ENCODE measurements at regions not wholly inside any gene's neighbourhood (a gene's known extent, or its start where the extent isn't known, plus 50 kb on each side); places are given as distances from the start of the nearest gene placed in this dataset.

DNA sequence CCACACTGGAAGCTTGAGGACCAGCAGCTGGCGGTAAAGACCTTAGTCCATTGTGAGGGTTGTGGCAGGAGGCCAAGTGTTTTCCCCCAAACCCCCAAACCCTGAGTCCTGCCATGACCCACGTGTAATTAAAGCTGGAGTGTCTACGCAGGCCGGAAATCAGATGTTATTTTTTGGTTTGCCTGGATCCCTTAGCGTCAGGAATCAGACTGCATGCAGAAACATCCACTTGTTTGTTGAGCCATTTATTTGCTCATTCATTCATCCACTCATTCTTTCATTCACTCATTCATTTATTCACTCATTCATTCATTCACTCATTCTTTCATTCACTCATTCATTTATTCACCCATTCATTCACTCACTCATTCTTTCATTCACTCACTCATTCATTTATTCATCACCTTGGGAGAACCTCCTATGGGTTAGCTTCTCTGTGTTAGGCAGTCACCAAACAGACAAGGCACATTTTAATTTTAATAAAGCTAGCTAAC, 313.1 kb downstream of the MAF start:
- no peak overlapping the region for H3K27ac ChIP-seq
- no peak for ATAC-seq
- no peaks in the 10 kb centered on the region for H3K36me3 ChIP-seq
- no peak for DNase-seq
- intact Hi-C loops (cut with DNase I): no loop called here
- H3K27me3 ChIP-seq (ENCODE audit: low read depth): no peaks in the 10 kb centered on the region
- TF ChIP-seq, protein P1, sequence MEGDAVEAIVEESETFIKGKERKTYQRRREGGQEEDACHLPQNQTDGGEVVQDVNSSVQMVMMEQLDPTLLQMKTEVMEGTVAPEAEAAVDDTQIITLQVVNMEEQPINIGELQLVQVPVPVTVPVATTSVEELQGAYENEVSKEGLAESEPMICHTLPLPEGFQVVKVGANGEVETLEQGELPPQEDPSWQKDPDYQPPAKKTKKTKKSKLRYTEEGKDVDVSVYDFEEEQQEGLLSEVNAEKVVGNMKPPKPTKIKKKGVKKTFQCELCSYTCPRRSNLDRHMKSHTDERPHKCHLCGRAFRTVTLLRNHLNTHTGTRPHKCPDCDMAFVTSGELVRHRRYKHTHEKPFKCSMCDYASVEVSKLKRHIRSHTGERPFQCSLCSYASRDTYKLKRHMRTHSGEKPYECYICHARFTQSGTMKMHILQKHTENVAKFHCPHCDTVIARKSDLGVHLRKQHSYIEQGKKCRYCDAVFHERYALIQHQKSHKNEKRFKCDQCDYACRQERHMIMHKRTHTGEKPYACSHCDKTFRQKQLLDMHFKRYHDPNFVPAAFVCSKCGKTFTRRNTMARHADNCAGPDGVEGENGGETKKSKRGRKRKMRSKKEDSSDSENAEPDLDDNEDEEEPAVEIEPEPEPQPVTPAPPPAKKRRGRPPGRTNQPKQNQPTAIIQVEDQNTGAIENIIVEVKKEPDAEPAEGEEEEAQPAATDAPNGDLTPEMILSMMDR (IDR thresholded peaks at IDR 0.05): no peak
- no peaks in the 10 kb centered on the region for H3K9me3 ChIP-seq
- H3K4me3 ChIP-seq: peak overlapping the region; percentile 47
- peaks cover 12% of the 10 kb centered on the region for H3K4me1 ChIP-seq

DNA sequence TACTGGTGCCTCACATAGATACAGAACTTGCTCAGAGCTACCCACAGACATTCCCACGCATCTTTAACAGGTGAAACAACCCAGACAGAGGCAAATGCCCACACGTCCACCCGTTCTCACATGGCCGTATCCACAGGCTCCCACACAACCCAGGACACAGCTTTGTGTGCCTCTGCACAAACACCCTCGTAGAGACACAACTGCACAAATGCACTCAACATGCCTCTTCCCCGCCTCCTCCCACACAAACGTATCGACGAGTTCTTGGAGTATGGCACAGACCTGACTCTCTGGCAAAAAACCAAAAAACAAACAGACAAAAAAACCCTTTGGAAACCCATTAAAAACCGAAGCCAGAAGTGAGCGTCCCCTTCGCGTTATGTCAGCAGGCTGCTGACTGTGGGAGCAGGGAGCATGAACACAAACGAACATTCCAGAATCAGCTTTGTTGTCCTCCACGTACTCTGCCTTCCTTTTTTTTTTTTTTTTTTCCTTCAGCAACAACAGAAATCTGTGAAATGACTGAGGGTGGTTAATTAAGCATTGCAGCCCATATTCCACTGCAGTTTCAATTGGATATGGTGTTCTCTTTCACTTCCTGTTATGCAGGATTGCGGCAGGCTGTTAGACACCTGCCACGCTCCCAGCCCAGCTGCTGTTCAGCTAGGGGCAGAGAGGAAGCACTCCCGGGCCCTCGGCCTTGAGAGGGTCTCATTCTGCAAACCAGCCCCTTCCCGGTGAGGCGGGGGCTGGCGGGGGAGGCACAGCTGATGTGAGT, 313.7 kb downstream of the MAF start:
- H3K4me3 ChIP-seq: peak overlapping the region; percentile 47
- H3K9me3 ChIP-seq: no peaks in the 10 kb centered on the region
- H3K27ac ChIP-seq: no peak overlapping the region
- H3K36me3 ChIP-seq: no peaks in the 10 kb centered on the region
- intact Hi-C loops (cut with DNase I): no loop called here
- TF ChIP-seq, protein P1 (IDR thresholded peaks at IDR 0.05): no peak
- no peaks in the 10 kb centered on the region for H3K27me3 ChIP-seq (ENCODE audit: low read depth)
- ATAC-seq: peak; percentile 83 to 85
- DNase-seq: peak; percentile 72
- peaks cover 12% of the 10 kb centered on the region for H3K4me1 ChIP-seq

DNA sequence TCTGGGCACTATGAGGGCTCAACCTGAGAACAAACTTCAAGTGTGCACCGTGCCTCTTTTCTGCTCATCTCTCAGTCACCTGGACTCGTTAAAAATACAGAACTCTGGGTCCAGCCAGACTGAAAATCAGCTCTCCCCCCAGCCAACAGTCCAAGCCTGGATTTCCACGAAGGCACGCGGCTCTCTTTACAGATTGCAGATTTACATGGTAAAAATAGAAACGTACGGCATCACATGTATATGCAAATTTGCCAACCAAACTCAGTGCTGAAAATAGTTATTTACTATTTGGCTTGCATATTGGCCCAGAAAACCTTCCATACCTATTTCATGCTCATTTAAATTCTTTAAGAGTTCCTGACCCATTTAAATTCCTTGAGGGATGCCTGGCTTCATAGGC, 315.8 kb downstream of the MAF start:
- Histone ChIP-seq H3K27ac (no peak overlapping the region), H3K36me3 (no peaks in the 10 kb centered on the region), H3K4me3 (no peak overlapping the region), H3K4me1 (peaks cover 12% of the 10 kb centered on the region), H3K27me3 (ENCODE audit: low read depth) (no peaks in the 10 kb centered on the region), H3K9me3 (no peaks in the 10 kb centered on the region)
- DNase-seq: no peak
- TF ChIP-seq, protein P1 (IDR thresholded peaks at IDR 0.05): no peak
- intact Hi-C loops (cut with DNase I): no loop called here
- no peak for ATAC-seq

DNA sequence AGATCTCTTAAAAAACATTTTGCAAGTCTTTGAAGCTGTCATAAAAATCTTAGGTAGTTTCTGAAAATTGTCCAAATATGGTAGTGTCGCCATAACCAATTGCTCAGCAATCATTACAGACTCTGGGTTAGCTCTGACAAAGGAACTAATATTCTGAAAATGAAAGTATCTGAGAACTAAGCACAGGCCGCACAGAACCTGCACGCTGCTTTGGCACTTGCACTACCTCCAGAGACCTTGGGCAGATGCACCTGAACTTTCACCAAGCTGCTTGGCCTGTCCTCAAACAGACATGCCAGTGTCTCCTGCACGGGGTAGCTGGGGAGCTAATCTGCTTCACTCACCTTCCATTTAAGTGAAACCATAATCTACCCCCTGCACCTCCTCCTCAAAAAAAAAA, 317.0 kb downstream of the MAF start:
- H3K4me1 ChIP-seq: peaks cover 12% of the 10 kb centered on the region
- intact Hi-C loops (cut with DNase I): no loop called here
- no peaks in the 10 kb centered on the region for H3K27me3 ChIP-seq (ENCODE audit: low read depth)
- H3K36me3 ChIP-seq: no peaks in the 10 kb centered on the region
- DNase-seq (no peak), ATAC-seq (no peak)
- H3K4me3 ChIP-seq: no peak overlapping the region
- no peaks in the 10 kb centered on the region for H3K9me3 ChIP-seq
- TF ChIP-seq, protein P1 (IDR thresholded peaks at IDR 0.05): no peak
- no peak overlapping the region for H3K27ac ChIP-seq

DNA sequence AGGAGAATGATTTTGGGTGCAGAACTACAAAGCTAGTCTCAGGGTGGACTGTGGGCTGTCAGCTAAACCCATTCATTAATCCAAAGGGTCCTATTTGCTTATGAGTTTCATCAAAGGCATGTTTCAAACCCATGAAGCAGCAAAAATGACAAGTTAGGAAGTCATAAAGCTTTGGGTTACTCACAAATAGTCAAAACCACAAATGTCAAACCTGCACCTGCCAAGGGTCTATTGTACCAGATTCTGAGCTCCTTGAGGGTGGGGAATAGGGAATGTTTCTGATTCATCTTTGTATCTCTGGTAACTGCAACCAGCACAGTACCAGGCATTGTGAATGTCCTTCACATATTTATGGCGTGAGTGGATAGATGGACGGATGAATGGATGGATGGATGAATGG, 317.7 kb downstream of the MAF start:
- intact Hi-C loops (cut with DNase I): no loop called here
- H3K27me3 ChIP-seq (ENCODE audit: low read depth): no peaks in the 10 kb centered on the region
- no peak for ATAC-seq
- H3K4me1 ChIP-seq: peaks cover 12% of the 10 kb centered on the region
- TF ChIP-seq, protein P1 (IDR thresholded peaks at IDR 0.05): no peak
- H3K9me3 ChIP-seq: no peaks in the 10 kb centered on the region
- H3K4me3 ChIP-seq: no peak overlapping the region
- no peaks in the 10 kb centered on the region for H3K36me3 ChIP-seq
- no peak overlapping the region for H3K27ac ChIP-seq
- no peak for DNase-seq
